HK-2 (cell line): ENCODE measurements at regions not wholly inside any gene's neighbourhood (a gene's known extent, or its start where the extent isn't known, plus 50 kb on each side); places are given as distances from the start of the nearest gene placed in this dataset.

Source experiments
- DNase-seq: peaks from one replicate; pipeline ENCODE4 v3.0.0-alpha.2; 2018; ENCODE audit not compliant: unreplicated experiment

DNA sequence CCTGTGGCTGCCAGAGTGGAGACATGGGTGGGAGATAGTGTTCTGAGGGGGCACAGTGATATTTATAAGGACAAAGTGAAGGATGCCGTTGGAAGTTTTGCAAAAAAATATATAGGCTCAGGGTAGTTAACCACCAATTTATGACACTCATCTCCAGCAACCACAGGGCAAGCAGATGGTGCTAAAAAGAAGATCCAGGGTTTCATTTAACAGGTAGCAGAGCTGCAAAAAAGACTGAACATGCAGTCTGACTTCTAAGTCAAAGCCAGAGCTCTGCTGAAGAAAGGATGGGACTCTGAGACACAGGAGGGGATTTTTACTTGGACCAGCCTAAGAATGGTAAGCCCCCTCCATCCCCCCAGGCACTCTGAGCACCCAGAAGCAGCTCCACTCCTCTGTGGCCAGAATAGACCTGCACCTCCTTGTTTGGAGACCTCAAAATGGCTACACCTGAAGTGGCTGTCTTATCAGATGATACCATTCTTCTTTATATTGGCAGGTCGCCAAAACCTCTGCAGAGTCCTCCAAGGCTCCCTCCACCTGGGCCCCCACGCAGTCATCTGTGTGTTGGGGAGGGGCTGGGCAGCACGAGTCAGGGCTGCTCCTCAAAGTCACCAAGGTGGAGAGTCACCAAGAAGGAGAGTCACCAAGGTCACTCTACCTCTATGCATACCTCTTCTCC is 161.4 kb upstream of the FAM9B start:
- no peak for DNase-seq

DNA sequence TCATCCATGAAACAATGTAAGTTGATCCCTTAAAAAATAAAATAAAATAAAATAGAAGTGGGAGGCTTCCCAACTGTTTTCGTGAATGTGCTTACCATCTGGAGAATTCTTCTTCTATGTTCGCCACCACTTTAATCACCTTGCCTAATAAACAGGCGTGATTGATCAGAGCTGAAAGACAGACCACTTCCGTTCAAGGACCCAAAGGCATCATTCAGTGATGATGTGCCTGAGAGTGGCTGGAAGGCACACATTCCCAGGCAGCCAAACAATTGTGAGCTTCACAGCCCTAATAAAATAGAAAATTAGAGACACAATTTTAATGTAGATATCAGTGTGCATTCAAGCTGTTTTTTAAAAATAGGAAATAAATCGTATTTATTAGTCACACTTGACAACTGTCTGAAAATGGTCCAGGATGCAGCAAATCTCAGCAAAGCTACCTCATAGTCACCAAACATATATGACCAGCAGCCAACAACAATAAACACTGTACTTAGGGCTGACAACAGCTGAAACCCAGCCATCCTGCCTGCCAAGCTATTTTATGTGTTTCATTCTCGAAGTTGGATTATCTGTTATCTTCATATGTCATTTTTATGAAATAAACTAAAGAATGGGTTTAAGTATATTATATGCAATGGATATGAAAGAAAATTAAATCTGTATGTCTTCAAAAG is 163.2 kb upstream of the FAM9B start:
- no peak for DNase-seq

- no peak for DNase-seq
Measured at GRCh38 chrX:9204560-9204959, 170.6 kb upstream of the FAM9B start.

DNA sequence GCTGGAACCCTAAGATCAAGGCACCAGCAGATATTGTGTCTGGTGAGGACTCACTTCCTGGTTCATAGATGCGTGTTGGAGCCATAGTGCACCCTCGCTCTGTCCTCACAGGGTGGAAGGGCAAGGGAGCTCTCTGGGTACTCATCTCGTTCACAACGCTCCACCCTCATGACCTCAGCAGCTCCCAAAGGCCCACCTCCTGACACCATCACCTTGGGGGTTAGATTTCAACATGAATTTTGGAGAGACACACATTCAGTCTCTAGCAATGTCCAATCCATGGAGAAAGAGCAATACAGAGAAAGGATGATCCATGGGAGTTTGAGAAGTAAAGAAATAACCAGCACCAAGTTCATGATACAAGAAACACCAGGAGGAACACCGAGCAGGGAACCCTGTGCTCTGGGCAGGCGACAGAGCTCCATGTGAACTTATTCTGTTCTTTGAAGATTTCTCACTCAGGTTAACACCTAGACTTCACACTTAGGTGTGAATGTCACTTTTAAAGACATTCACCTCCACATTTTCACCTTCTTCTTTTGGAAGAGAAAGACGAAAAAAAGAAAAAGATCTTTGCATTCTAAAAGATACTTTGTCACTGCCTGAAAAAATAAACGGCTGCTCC is 171.8 kb upstream of the FAM9B start:
- DNase-seq: no peak

GRCh38 chrX:9207142-9207541 is 173.2 kb upstream of the FAM9B start:
- no peak for DNase-seq

GRCh38 chrX:9211269-9211668 is 177.3 kb upstream of the FAM9B start:
- DNase-seq: no peak

GRCh38 chrX:9221781-9222180 is 187.9 kb upstream of the FAM9B start:
- no peak for DNase-seq

GRCh38 chrX:9222299-9222698 is 188.4 kb upstream of the FAM9B start:
- no peak for DNase-seq

DNA sequence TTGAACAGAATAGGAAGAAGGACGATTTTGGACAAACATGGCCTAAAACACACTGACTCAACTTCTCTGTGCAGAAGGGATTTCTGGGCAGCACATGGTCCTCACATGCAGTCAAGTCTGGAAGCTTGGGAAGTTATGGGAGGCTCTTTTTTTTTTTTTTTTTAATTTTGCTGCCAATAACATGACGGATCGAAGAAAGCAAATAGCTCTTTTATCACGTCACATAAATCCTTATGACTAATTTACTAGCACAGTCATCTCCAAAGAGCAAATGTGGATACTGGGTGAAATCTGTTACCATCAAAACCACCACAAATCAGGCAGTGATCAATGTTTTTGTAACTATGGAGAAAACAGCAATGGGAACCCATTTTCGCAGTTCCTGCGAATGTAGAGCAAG is 193.3 kb upstream of the FAM9B start:
- no peak for DNase-seq

- no peak for DNase-seq
Measured at GRCh38 chrX:9231491-9231890, 197.6 kb upstream of the FAM9B start.

- no peak for DNase-seq
Measured at GRCh38 chrX:9233141-9233540, 199.2 kb upstream of the FAM9B start.

GRCh38 chrX:9234315-9234714 is 200.4 kb upstream of the FAM9B start:
- DNase-seq: no peak

DNA sequence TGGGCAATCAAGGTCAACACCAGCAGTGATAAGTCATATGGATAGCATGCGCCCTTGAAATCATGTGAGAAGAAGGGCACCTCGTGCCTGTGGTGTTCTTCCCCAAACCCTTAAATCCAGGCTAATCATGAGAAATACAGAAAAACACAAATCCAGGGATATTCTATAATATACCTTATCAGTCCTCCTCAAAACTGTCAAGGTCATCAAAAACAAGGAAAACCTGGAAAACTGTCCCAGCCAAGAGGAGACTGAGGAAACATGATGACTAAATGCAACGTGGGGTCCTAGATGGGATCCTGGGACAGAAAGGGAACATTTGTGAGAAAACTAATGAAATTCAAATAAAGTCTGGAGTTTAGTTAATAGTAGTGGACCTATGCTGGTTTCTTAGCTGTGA is 201.8 kb upstream of the FAM9B start:
- no peak for DNase-seq

GRCh38 chrX:9240956-9241355 is 207.0 kb upstream of the FAM9B start:
- DNase-seq: no peak

DNA sequence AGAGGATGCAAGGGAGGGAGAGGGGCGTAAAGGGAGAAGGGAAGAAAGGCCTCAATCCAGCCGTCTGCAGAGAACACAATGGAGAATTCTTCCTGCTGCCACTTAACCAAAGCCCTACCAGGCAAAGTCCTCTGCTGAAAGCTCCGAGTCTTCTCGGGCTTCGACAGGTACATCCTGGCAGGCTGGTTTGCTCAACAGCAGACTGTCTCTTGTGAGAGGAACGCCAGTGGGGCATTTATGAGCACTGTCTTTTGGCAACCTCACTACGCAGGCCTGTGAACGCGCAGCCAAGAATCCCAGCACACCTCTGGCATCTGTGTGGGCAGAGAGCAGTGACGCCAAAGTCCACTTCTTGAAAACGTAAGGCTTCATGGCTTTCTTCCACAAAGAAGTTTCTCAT is 207.5 kb upstream of the FAM9B start:
- DNase-seq: no peak

- DNase-seq: no peak
Measured at GRCh38 chrX:9249051-9249846, 215.3 kb upstream of the FAM9B start.

DNA sequence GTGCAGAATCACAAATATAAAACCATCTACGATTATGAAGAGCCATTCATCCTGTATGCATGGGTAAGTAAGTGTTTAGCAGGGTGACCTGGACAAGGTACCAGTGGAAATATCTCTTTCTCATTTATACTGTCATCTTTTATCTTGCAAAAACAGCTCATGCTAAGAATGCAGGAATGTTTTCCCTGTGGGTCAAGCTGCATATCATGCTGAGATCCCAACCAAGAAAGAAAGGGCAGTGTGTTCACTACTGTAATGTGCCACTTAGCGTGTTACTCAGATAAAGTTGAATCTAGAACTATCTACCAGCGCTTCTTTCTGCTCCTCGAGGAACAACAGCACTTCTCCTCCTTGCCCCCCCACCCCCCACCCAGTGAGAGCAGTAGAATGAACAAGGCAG is 212.7 kb upstream of the TBL1X start:
- DNase-seq: no peak

- no peak for DNase-seq
Measured at GRCh38 chrX:9253211-9253610, 211.6 kb upstream of the TBL1X start.

GRCh38 chrX:9257718-9258420 is 207.0 kb upstream of the TBL1X start:
- DNase-seq: no peak

DNA sequence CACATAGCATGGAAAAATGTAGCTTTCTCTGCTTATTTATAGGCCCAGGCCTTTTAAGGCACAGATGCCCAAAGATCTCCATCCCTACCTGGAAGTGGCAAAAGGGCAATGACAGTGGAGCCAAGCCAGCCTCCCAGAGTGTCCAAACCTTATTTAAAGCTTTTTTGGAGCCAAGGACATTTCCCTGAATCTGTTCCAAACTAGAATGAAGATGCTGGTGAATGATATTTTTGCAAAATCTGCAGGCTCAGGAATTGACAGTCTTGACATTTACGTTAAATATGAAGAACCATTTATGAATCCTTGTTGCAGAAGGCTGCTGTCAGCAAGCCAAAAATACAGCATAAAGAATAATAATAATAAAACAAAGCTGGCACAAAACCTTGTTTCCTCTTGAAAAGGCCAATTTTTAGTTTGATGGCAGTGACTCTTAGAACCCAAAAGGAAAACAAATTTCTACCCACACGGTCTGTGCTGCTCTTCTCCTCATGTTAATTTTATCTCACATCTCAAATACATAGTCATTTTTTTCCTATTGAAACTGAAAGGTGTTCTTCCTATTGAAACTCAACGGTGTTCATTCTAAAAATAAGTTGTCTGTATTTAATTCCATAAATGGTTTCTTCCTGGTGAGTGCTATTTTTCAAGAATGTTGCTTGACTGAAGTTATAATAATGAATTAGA is 206.3 kb upstream of the TBL1X start:
- DNase-seq: no peak

DNA sequence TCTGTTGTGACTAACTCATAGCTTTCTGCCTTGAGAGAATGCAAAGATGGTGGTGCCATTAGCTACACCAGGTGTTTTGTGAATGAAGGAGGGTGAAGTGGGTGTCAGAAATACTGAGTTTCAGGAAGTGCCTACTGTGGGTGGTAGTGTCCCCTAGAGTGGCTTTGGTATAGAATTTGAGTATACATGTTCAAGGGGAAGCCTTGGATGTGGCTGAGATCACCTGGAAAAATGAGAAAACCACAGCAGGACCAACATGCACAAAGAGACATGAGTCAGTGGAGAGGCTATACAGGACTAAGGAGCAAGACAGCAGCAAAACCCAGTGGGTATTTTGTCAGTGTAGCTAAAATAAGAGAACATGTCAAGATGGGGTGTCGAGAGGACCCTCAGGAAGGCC is 204.3 kb upstream of the TBL1X start:
- DNase-seq: no peak
